Activated naive CD4-positive, alpha-beta T cell treated with anti-CD3 and anti-CD28 coated beads, Interleukin-2, amount 50 U/mL, for 16 hours (primary cell): ENCODE measurements at regions not wholly inside any gene's neighbourhood (a gene's known extent, or its start where the extent isn't known, plus 50 kb on each side); places are given as distances from the start of the nearest gene placed in this dataset.

Source experiments
- DNase-seq: peaks from one replicate; pipeline ENCODE4 v3.0.0-alpha.2; 2020

DNA sequence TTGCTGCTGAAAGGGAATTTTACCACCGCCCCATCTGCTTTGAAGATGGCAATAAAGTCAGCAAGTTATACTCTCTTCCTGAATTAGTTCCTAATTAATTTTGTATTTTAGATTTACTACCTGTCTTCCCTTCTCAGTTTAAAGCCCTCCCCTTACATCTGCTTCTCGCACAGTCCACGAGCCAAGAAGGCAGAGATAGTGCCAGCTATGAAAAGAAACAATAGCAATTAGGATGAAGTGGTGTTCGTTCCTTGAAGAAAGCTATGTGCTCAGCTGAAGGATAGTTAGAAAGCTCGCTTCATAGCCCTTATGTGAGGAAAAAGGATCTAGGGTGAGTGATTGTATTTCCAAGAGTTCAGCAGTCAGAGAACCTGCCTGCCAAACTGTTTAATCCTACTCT is 1678.8 kb upstream of the TENM3 start:
- DNase-seq = no peak

DNA sequence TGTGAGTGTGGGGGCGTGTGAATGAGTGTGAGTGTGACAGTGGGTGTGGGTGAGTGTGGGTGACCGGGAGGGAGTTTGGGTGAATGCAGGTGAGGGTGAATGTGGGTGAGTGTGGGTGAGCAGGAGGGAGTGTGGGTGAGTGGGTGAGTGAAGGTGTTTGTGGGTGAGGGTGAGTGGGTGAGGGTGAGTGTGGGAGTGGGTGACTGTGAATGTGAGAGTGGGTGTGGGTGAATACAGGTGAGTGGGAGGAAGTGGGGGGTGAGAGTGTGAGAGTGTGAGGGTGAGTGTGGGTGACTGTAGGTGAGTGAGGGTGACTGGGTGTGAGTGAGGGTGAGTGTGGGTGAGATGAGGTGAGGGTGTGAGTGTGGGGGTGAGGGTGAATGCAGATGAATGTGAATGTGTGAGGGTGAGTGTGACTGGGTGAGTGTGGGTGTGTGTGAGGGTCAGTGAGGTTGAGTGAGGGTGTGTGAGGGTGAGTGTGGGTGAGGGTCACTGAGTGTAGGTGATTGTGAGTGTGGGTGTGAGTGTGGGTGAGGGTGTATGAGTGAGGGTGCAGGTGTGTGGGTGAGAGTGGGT is 1677.3 kb upstream of the TENM3 start:
- DNase-seq = no peak

DNA sequence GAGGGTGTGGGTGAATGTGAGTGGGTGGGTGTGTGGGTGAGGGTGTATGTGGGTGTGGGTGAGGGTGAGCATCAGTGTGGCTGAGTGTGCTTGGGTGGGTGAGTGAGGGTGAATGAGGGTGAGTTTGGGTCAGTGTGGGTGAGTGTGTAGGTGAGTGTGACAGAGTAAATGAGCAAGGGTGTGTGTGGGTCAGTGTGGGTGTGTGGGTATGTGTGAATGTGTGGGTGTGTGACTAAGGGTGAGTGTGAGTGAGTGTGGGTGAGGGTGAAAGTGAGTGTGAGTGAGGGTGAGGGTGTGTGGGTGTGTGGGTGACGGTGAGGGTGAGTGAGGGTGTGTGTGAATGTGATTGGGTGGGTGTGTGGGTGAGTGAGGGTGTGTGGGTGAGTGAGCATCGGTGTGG is 1676.7 kb upstream of the TENM3 start:
- no peak for DNase-seq

DNA sequence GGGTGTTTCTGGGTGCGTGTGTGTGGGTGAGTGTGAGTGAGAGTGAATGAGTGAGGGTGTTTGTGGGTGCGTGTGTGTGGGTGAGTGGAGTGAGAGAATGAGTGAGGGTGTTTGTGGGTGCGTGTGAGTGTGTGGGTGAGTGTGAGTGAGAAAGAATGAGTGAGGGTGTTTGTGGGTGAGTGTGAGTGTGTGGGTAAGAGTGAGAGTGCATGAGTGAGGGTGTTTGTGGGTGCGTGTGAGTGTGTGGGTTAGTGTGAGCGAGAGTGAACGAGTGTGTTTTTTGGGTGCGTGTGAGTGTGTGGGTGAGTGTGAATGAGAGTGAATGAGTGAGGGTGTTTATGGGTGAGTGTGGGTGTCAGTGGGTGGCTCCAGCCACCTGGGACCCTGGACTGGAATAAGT is 1676.1 kb upstream of the TENM3 start:
- DNase-seq = no peak

DNA sequence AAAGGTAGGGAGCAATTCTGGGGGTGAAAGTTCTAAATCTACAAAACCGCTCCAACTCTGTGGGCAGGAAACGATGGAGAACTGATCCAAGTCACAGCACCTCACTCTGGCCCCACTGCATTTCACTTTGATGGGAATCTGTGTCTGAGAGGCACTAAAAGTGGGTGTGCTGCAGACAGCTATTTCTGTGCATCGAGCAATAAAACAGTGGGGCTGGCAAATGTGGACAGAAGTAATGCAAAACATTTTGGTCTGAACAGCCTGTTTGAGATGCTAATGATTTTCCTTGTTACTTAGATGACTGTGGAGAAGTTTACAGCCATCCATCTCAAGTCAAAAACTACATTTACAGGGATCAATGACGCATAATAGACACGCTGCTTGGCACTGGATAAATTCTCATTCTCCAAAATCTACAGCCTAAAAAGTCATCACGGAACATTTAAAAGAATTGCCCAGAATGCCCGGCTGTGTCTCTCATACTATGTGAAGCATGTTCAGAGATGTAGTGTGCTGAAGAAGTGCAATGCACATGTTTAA is 1671.6 kb upstream of the TENM3 start:
- DNase-seq = no peak

DNA sequence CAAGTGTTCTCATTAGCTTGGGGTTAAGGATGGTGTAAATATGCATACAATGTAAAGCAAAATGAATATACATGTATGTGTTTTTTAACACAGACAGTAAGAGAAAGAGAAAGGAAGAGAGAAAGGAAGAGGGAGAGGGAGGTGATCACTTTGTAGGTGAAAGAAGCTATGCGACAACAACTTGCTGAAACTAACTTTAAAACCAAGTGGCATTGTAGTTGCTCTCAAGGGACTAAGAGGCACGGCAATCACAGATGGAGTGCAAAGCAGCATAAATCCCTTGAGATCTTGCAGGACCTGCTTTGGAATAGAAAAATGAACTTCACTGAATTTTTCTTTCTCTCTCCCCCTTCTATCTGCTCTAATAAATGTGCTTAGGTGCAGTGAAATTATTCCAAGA is 1665.0 kb upstream of the TENM3 start:
- DNase-seq = no peak

DNA sequence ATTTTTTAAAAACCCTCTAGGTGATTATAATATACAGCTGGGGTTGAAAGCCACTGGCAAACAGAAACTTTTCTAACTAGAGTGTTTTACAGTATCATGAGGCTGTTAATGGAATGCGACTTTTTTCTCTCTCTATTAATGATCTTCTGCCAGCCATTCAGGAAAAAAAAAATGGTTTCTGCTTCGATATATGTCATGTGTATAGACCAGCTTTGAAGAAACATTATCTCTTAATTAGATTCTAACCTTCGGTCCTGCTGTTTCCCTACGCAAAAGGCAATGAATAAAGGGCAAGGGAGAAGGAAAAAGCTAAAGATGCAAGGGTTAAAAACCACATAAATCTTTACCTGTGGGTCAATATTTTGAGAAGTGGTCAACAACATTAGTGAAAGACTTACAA is 1662.1 kb upstream of the TENM3 start:
- DNase-seq = no peak

DNA sequence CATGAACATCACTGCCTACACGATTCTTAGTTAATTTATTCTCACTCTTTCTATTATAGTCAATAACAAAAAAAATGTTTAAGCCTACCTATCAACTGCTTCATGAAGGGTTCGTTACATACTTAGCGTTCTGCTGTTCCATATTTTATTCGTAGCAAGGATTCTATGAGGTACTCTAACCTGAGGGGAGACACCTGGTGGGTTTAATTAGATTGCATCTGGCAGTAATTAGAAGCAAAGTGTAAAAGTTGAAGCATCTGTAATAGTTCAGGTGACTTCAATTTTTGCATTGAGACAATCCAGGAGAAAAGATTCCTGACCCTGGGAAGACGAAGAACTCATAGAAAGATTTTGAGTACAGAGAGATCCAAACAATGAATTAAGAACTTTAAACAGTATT is 1655.8 kb upstream of the TENM3 start:
- no peak for DNase-seq

DNA sequence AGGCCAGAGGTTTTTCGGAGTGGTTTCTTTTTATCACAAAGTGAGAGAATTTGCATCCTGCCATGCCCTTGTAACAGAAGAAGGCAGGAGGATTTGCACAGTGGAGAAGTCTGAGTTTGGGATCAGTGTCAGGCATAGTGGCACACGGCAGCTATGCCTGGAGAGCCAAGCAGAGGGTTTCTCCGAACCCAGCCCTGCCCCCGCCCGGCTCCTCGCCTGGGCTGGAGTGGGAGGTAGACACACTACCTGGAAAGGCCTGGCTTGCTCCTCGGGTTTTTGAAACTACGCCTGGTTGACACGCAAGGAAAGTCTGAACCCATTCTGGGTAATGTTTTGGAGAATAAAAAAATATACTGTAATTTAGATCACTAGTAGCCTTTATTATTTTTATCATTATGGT is 1653.6 kb upstream of the TENM3 start:
- DNase-seq = no peak

DNA sequence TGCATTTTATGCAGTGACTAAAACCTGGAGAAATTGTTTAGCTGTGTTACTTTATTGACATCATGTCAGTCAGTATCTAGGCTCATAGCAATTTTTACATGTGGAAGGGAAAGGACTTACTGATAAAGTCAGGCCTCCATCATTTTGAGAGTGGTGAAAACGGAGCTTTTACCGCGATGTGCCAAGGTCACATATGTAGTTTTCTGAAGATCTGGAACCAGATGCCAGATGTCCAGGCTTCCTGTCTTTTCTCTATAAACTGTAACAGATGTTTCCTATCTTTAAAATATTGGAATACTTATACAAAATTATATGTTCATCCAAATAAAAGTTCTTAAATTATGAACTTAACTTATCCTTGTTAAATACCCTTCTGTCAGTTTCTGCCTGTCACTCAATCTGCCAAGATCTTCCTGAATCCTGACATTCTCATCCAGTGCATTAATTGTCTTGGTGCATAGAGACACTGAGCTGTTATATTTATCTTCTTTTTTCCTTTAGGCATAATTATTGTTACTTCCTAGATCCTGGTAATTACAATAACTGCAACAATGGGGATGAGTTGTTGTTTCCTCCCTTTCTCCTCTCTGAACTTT is 1646.2 kb upstream of the TENM3 start:
- no peak for DNase-seq

DNA sequence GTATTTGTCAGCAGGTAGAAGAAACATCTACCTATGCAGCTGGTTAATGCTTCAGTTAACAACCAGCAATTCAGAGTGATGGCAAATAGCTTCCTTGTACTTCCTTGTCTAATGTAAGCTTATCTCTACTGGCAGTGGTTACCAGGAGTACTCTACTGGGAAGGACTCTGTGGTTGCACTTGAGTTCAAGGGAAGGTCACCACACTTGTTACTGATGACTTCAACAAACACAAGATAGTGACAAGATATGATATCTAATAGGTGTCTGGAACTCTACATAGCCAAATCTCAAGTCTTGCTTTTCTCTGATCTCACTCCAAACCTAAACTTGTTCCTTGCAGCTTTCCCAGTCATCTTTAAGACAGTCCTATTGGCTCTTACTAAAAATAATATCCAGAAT is 1644.9 kb upstream of the TENM3 start:
- DNase-seq = no peak

DNA sequence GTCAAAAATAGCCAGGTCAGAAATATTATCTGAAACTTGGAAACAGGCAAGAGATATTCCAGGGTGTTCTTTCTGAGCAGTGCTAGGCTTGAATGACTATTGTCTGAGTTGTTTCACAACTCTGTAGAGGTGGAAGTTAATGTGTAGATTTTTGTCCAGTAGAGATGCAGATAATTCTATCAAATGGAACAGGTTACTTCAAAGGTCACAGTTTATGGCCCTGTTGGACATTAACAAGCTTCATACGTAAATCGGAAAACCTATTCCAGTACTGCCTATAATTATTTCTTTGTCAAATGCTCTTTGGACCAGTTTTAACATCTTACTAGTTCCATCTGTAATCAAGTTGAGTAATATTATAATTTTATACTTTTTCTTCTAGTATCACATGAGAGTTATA is 1639.4 kb upstream of the TENM3 start:
- no peak for DNase-seq

DNA sequence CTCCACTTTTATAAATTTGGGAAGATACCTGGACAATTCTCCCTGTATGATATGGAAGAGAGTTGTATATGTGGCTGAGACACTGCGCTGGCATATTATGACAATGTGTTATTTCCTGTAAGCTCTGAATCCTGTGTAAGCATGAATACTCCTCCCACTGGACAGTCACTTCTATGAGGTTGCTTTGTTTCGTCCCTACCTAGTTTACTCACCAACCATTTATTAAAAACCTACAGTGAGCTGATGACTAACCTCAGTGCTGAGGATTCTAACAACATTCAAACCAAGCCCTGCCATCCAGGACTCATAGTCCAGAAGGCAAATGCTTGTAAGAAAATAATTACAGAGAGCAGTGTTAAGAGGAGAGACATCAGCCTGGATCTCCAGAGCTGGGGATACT is 1632.9 kb upstream of the TENM3 start:
- no peak for DNase-seq

DNA sequence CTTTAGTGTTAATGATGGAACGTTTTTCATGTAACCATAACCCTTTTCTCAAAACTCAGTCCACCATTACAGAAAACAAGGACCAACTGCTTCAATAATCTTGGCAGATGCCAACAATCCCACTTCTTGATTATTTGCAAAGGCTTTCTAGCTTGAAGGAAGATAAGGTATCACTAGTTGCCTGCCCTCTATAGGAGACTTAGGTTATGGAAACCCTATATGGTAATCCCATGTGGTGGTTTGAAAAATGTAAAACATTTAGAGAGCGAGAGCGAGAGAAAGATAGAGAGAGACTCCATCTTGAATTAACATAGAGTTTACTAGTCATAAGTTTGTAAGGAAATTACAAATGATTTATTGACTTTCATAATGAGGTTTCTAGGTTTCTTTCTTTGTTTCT is 1627.5 kb upstream of the TENM3 start:
- no peak for DNase-seq

DNA sequence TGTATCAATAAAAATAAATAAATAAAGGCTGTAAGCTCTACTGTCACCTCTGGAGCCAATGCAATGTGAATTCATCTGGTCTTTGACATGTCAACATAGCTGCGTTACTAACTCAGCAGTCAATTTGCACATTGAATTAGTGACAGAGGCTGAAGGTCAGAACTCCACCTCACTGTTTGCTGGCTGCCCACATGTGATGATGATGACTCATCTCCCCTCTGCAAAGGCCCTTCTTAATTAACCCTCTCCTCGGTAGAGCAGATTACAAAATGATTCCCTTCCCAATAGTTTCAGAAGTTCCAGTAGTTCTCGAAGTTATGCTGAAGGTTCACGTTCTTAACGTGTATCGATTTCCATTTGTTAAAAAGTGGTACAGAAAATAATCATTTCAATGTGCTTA is 1626.0 kb upstream of the TENM3 start:
- no peak for DNase-seq

DNA sequence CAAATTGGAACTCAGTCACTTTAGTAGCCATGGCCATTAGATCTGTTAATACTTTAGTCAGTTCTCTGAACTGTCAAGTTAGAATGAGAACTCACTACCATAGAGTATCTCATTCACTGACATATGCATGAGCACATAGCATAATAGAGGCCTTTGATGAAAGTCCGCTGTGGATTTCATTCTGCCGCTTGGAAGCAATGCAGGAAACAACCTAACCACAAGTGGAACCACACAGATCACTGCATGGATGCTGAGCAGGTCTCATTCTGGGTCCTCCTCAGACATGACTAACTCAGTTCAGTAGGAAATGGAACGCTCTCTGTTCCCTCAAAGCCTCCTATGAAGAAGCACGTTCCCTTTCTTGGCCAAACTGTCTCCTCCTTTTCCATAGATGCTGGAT is 1624.8 kb upstream of the TENM3 start:
- DNase-seq = no peak

DNA sequence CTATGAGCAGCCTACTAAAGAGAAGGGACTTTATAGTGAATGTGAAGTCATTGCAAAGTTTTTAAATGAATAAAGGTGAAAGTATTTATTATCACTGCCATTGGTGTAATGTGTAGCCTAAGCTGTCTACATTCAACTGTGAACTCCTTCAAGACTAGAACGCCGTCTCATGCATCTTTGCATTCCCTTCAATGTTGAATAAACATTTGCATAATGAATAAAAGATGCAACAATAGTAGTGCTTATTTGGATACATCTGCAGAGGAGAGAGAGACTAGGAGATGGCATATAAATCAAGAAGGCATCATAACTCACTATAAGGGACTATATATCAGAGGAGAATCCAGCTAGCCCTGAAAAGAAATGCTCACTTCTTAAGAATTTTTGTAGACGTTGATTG is 1623.8 kb upstream of the TENM3 start:
- no peak for DNase-seq

DNA sequence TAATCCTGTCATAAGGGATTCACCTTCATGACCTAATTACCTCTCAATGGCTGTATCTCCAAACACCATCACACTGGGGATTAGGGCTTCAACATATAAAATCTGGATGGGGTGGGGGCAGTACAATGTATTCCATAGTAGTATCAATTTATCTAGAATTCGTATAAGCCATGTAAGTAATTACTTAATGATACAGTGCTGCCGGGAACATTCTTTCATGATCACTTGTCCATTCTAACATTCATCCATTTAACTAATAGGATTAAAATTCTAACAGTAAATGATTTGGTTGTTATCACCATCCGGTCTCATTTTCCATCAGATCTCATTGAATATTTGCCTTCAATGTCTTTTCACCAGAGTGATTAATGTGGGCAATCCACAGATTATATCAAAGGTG is 1620.9 kb upstream of the TENM3 start:
- DNase-seq = no peak

DNA sequence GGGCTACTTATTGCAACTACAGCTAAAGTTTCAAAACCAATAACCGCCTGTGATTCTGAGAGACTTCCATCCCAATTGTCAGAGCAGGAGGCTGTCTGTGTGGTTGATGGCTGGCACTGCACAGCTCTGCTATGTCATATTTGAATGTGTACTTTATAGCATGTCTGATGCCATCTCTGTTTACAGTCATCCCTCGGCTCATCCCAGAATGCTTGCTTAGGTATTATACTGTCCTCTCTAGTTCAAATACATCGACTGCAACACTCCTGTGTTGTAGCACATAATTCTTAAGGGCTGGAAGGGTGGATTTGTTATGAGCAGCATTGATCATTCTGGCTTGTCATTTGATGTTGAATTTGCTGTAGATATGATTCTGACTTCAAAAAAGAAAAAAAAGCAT is 1617.5 kb upstream of the TENM3 start:
- no peak for DNase-seq

DNA sequence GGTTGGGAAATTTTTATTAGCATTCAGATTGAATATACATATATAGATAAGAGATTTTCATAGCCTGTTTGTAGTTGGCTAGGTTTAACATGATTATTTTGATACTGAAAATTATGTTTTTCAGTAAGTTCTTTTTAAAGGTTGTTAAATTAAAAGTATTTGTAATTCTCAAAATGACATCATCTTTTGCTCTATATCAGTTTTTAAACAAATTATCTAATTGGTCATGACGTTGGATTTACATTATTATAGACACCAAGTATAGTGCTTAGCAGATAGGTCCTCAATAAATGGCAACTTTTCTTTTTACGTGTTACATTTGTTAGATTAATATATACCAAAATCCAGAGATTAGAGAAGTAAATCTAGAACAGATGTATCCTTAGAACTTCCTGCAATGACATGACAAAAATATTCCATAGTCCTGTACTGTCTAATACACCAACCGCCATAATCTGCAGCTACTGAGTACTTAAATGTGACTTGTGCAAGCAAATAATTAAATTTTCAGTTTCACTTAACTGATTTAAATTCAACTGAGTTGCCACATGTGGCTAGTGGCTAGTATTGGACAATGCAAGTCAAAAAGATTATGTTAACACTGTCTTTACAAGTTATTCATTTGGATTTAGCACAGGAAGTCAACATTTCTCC is 1613.1 kb upstream of the TENM3 start:
- no peak for DNase-seq

DNA sequence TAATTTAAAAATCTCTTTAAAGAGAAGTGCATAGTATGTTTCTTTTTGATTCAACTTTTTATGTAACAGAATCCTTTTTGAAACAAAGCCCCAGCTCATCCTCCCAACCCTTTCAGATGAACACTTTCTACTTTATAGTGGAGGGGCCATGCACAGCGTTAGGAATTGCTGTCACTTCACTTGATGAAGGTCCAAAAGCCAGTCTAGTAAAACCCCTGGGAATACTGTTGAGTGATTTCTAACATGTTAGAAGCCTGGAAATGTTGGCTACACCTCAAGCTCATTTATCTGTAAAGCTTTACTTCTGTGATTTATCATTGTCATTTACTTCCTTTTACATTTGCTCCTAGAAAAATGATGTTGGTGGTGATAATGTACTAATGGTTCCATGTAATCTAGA is 1608.9 kb upstream of the TENM3 start:
- no peak for DNase-seq

DNA sequence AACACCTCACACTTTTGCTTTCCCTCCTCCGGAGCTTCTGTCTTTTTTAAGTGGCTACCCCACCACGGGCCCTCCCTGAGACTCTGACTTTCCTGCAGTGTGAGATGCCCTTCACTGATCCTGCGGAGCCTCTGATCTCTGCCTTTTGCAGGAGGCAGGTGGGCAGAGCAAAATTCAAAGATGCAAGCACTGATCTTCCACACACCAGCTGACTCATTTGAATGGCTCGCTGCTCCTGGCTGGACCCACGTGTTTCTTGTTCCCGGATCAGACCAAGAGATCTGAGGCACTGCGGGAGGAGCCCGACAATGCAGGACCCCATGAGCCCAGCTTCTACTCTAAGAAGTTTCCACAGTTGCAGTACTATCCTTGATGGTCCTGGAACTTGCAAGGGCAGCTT is 1607.9 kb upstream of the TENM3 start:
- DNase-seq = no peak

DNA sequence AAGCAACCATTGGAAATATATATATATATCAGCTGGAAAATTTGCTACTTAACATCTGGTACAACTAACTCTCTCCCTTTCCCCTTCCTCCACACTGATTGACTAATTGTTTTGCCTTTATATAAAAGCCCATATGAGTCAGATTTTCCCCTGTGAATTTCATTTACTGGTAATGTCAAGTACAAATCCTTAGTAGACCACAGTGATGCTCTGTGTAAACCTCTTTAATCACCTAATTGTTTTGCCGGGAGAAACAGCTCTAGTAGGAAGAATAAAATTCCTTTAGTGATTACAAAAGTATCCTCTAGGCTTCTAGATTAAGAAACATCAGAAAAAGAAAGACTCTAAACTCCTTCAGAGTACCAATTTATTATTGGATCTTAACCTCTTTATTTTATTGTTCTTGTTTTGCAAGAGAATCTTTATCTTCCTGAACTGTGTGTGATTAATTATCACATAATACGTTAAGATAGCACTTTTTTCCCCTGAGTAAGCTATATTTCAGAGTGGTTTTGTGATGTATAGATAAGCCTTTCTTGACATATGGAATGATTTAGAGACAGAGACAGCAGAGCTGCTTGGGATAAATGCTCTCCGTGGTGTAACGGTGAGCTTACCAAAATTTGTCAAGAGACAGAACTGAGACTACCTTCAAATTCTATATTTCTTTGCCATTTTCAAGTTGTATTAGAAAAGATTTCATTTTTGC is 1606.4 kb upstream of the TENM3 start:
- DNase-seq = no peak

DNA sequence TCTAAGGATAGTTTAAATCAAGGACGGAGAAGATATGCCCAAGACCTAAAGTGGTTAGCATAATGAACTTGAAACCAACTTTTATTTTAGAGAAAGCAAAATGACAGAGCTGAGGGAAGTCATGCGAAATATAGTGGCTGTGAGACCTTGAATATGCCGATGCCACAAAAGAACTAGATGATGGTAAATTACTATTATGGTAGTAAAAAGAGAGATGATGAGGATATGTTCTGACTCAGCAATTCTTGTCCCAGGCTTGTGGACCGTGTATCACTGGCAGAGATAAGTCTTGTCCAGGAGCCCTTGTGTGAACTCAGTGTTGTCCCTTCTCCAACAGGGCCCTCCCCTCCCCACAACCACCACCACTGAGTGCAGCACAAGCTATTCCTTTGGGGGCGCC is 1605.6 kb upstream of the TENM3 start:
- no peak for DNase-seq
